ENCODE measurements at regions not wholly inside any gene's neighbourhood (a gene's known extent, or its start where the extent isn't known, plus 50 kb on each side); places are given as distances from the start of the nearest gene placed in this dataset.

GRCh38 chr13:22082030-22082429 lies 411.2 kb downstream of the FGF9 start:
- H3K4me3 ChIP-seq (ENCODE audit: control insufficient read depth in 1 of 7, extremely low read depth in 1 of 7, insufficient read depth in 4 of 7, low read depth in 2 of 7, low read length in 6 of 7): no peak overlapping the region
- no CpG with 5 or more reads among the region's 2 CpGs for WGBS (ENCODE audit: insufficient coverage)
- no peaks in the 10 kb centered on the region for H3K36me3 ChIP-seq (ENCODE audit: control insufficient read depth in 4 of 4, insufficient read depth in 4 of 4, low read length in 3 of 4)
- H3K9me3 ChIP-seq (ENCODE audit: control extremely low read depth in 1 of 5, control insufficient read depth in 4 of 5, insufficient read depth in 2 of 5, low read depth in 1 of 5, low read length in 4 of 5): peaks cover 0 to 1% (median 0%) of the 10 kb centered on the region in 5 experiments
- H3K27ac ChIP-seq (ENCODE audit: insufficient read depth in 1 of 2, low read depth in 1 of 2, low read length in 2 of 2, poor library complexity in 1 of 2, severe bottlenecking in 2 of 2): no peak overlapping the region
- ChIA-PET POLR2A (no interaction called here), CTCF (no interaction called here)
- H3K27me3 ChIP-seq (replicated peaks in 2 of 5; ENCODE audit: control insufficient read depth in 4 of 5, insufficient read depth in 5 of 5, low read length in 4 of 5): peaks cover 0 to 3% (median 0%) of the 10 kb centered on the region in 5 experiments
- no peak for DNase-seq
- H3K4me1 ChIP-seq (ENCODE audit: control extremely low read depth in 1 of 4, control insufficient read depth in 4 of 4, insufficient read depth in 4 of 4, low read length in 3 of 4): no peaks in the 10 kb centered on the region

GRCh38 chr13:22082437-22083100 lies 411.7 kb downstream of the FGF9 start:
- Histone ChIP-seq H3K9me3 (ENCODE audit: control extremely low read depth in 1 of 5, control insufficient read depth in 4 of 5, insufficient read depth in 2 of 5, low read depth in 1 of 5, low read length in 4 of 5) (peaks cover 0 to 1% (median 0%) of the 10 kb centered on the region in 5 experiments), H3K4me1 (ENCODE audit: control extremely low read depth in 1 of 4, control insufficient read depth in 4 of 4, insufficient read depth in 4 of 4, low read length in 3 of 4) (no peaks in the 10 kb centered on the region), H3K27me3 (replicated peaks in 2 of 5; ENCODE audit: control insufficient read depth in 4 of 5, insufficient read depth in 5 of 5, low read length in 4 of 5) (peaks cover 0 to 3% (median 0%) of the 10 kb centered on the region in 5 experiments), H3K4me3 (ENCODE audit: control insufficient read depth in 1 of 7, extremely low read depth in 1 of 7, insufficient read depth in 4 of 7, low read depth in 2 of 7, low read length in 6 of 7) (no peak overlapping the region), H3K27ac (ENCODE audit: insufficient read depth in 1 of 2, low read depth in 1 of 2, low read length in 2 of 2, poor library complexity in 1 of 2, severe bottlenecking in 2 of 2) (no peak overlapping the region), H3K36me3 (ENCODE audit: control insufficient read depth in 4 of 4, insufficient read depth in 4 of 4, low read length in 3 of 4) (no peaks in the 10 kb centered on the region)
- ChIA-PET CTCF (no interaction called here), POLR2A (no interaction called here)
- peak in 2 of 3 donors; percentile 26 to 32 for DNase-seq
- WGBS (ENCODE audit: insufficient coverage): 40% methylated on average over 2 of the region's 2 CpGs

GRCh38 chr13:22085001-22085400 lies 414.1 kb downstream of the FGF9 start:
- Histone ChIP-seq H3K4me1 (ENCODE audit: control extremely low read depth in 1 of 4, control insufficient read depth in 4 of 4, insufficient read depth in 4 of 4, low read length in 3 of 4) (no peaks in the 10 kb centered on the region), H3K4me3 (ENCODE audit: control insufficient read depth in 1 of 7, extremely low read depth in 1 of 7, insufficient read depth in 4 of 7, low read depth in 2 of 7, low read length in 6 of 7) (no peak overlapping the region), H3K36me3 (ENCODE audit: control insufficient read depth in 4 of 4, insufficient read depth in 4 of 4, low read length in 3 of 4) (no peaks in the 10 kb centered on the region), H3K9me3 (ENCODE audit: control extremely low read depth in 1 of 5, control insufficient read depth in 4 of 5, insufficient read depth in 2 of 5, low read depth in 1 of 5, low read length in 4 of 5) (peaks cover 0 to 1% (median 0%) of the 10 kb centered on the region in 5 experiments), H3K27me3 (replicated peaks in 2 of 5; ENCODE audit: control insufficient read depth in 4 of 5, insufficient read depth in 5 of 5, low read length in 4 of 5) (peaks cover 0 to 3% (median 0%) of the 10 kb centered on the region in 5 experiments), H3K27ac (ENCODE audit: insufficient read depth in 1 of 2, low read depth in 1 of 2, low read length in 2 of 2, poor library complexity in 1 of 2, severe bottlenecking in 2 of 2) (no peak overlapping the region)
- no peak for DNase-seq
- CTCF ChIA-PET: no interaction called here
- POLR2A ChIA-PET: no interaction called here
- no CpG with 5 or more reads among the region's 2 CpGs for WGBS (ENCODE audit: insufficient coverage)

- DNase-seq: no peak
- no peaks in the 10 kb centered on the region for H3K4me1 ChIP-seq (ENCODE audit: control extremely low read depth in 1 of 4, control insufficient read depth in 4 of 4, insufficient read depth in 4 of 4, low read length in 3 of 4)
- H3K36me3 ChIP-seq (ENCODE audit: control insufficient read depth in 4 of 4, insufficient read depth in 4 of 4, low read length in 3 of 4): no peaks in the 10 kb centered on the region
- no peaks in the 10 kb centered on the region for H3K9me3 ChIP-seq (ENCODE audit: control extremely low read depth in 1 of 5, control insufficient read depth in 4 of 5, insufficient read depth in 2 of 5, low read depth in 1 of 5, low read length in 4 of 5)
- 91% methylated on average over 9 of the region's 10 CpGs for WGBS (ENCODE audit: insufficient coverage)
- peaks cover 0 to 3% (median 0%) of the 10 kb centered on the region in 5 experiments for H3K27me3 ChIP-seq (replicated peaks in 2 of 5; ENCODE audit: control insufficient read depth in 4 of 5, insufficient read depth in 5 of 5, low read length in 4 of 5)
- H3K27ac ChIP-seq (ENCODE audit: insufficient read depth in 1 of 2, low read depth in 1 of 2, low read length in 2 of 2, poor library complexity in 1 of 2, severe bottlenecking in 2 of 2): no peak overlapping the region
- POLR2A ChIA-PET: no interaction called here
- no peak overlapping the region for H3K4me3 ChIP-seq (ENCODE audit: control insufficient read depth in 1 of 7, extremely low read depth in 1 of 7, insufficient read depth in 4 of 7, low read depth in 2 of 7, low read length in 6 of 7)
- CTCF ChIA-PET: no interaction called here
Observed at GRCh38 chr13:22086597-22087330, 415.9 kb downstream of the FGF9 start.

- ChIA-PET POLR2A (no interaction called here), CTCF (interaction anchor here (0.6 kb wide), 1 partner anchor 50 kb away, joined by 4 read pairs; no protein-coding TSS in a partner anchor)
- no peak overlapping the region for H3K4me3 ChIP-seq (ENCODE audit: control insufficient read depth in 1 of 7, extremely low read depth in 1 of 7, insufficient read depth in 4 of 7, low read depth in 2 of 7, low read length in 6 of 7)
- H3K9me3 ChIP-seq (ENCODE audit: control extremely low read depth in 1 of 5, control insufficient read depth in 4 of 5, insufficient read depth in 2 of 5, low read depth in 1 of 5, low read length in 4 of 5): peaks cover 0 to 3% (median 0%) of the 10 kb centered on the region in 5 experiments
- H3K27me3 ChIP-seq (replicated peaks in 2 of 5; ENCODE audit: control insufficient read depth in 4 of 5, insufficient read depth in 5 of 5, low read length in 4 of 5): no peaks in the 10 kb centered on the region
- DNase-seq: no peak
- H3K27ac ChIP-seq (ENCODE audit: insufficient read depth in 1 of 2, low read depth in 1 of 2, low read length in 2 of 2, poor library complexity in 1 of 2, severe bottlenecking in 2 of 2): no peak overlapping the region
- whole genome bisulfite sequencing (ENCODE audit: insufficient coverage): 86% methylated on average over 2 of the region's 4 CpGs
- no peaks in the 10 kb centered on the region for H3K4me1 ChIP-seq (ENCODE audit: control extremely low read depth in 1 of 4, control insufficient read depth in 4 of 4, insufficient read depth in 4 of 4, low read length in 3 of 4)
- H3K36me3 ChIP-seq (ENCODE audit: control insufficient read depth in 4 of 4, insufficient read depth in 4 of 4, low read length in 3 of 4): no peaks in the 10 kb centered on the region
Observed at GRCh38 chr13:22090106-22090505, 419.2 kb downstream of the FGF9 start.

- no peak overlapping the region for H3K4me3 ChIP-seq (ENCODE audit: control insufficient read depth in 1 of 7, extremely low read depth in 1 of 7, insufficient read depth in 4 of 7, low read depth in 2 of 7, low read length in 6 of 7)
- peaks cover 0 to 4% (median 0%) of the 10 kb centered on the region in 5 experiments for H3K9me3 ChIP-seq (ENCODE audit: control extremely low read depth in 1 of 5, control insufficient read depth in 4 of 5, insufficient read depth in 2 of 5, low read depth in 1 of 5, low read length in 4 of 5)
- H3K36me3 ChIP-seq (ENCODE audit: control insufficient read depth in 4 of 4, insufficient read depth in 4 of 4, low read length in 3 of 4): no peaks in the 10 kb centered on the region
- ChIA-PET CTCF (no interaction called here), POLR2A (no interaction called here)
- no peaks in the 10 kb centered on the region for H3K27me3 ChIP-seq (replicated peaks in 2 of 5; ENCODE audit: control insufficient read depth in 4 of 5, insufficient read depth in 5 of 5, low read length in 4 of 5)
- no peaks in the 10 kb centered on the region for H3K4me1 ChIP-seq (ENCODE audit: control extremely low read depth in 1 of 4, control insufficient read depth in 4 of 4, insufficient read depth in 4 of 4, low read length in 3 of 4)
- DNase-seq: peak in 1 of 3 donors; percentile 13
- 96% methylated on average over 8 of the region's 10 CpGs for WGBS (ENCODE audit: insufficient coverage)
- no peak overlapping the region for H3K27ac ChIP-seq (ENCODE audit: insufficient read depth in 1 of 2, low read depth in 1 of 2, low read length in 2 of 2, poor library complexity in 1 of 2, severe bottlenecking in 2 of 2)
Observed at GRCh38 chr13:22091222-22091970, 420.5 kb downstream of the FGF9 start.

- Histone ChIP-seq H3K9me3 (ENCODE audit: control extremely low read depth in 1 of 5, control insufficient read depth in 4 of 5, insufficient read depth in 2 of 5, low read depth in 1 of 5, low read length in 4 of 5) (peaks cover 0 to 4% (median 0%) of the 10 kb centered on the region in 5 experiments), H3K27me3 (replicated peaks in 2 of 5; ENCODE audit: control insufficient read depth in 4 of 5, insufficient read depth in 5 of 5, low read length in 4 of 5) (no peaks in the 10 kb centered on the region), H3K4me1 (ENCODE audit: control extremely low read depth in 1 of 4, control insufficient read depth in 4 of 4, insufficient read depth in 4 of 4, low read length in 3 of 4) (no peaks in the 10 kb centered on the region), H3K4me3 (ENCODE audit: control insufficient read depth in 1 of 7, extremely low read depth in 1 of 7, insufficient read depth in 4 of 7, low read depth in 2 of 7, low read length in 6 of 7) (no peak overlapping the region), H3K27ac (ENCODE audit: insufficient read depth in 1 of 2, low read depth in 1 of 2, low read length in 2 of 2, poor library complexity in 1 of 2, severe bottlenecking in 2 of 2) (no peak overlapping the region), H3K36me3 (ENCODE audit: control insufficient read depth in 4 of 4, insufficient read depth in 4 of 4, low read length in 3 of 4) (no peaks in the 10 kb centered on the region)
- 78% methylated on average over 3 of the region's 6 CpGs for WGBS (ENCODE audit: insufficient coverage)
- POLR2A ChIA-PET: no interaction called here
- DNase-seq: no peak
- CTCF ChIA-PET: no interaction called here
Observed at GRCh38 chr13:22091971-22092300, 421.1 kb downstream of the FGF9 start.

Measured in common myeloid progenitor, CD34-positive (primary cell).